ENCODE measurements at regions not wholly inside any gene's neighbourhood (a gene's known extent, or its start where the extent isn't known, plus 50 kb on each side); places are given as distances from the start of the nearest gene placed in this dataset.
A peak's percentile ranks its signal among the peaks of the same experiment; 100 is the strongest.

GRCh38 chr11:128282053-128282452 is 305.3 kb downstream of the ETS1 start:
- no peaks in the 10 kb centered on the region for H3K9me3 Mint-ChIP-seq (ENCODE audit: low read depth)
- no peaks in the 10 kb centered on the region for H3K36me3 Mint-ChIP-seq (ENCODE audit: low read depth)
- no peak for DNase-seq (ENCODE audit: low spot score)
- H3K27ac Mint-ChIP-seq (ENCODE audit: unreplicated experiment), result no peak overlapping the region
- no peak overlapping the region for H3K4me3 Mint-ChIP-seq (ENCODE audit: unreplicated experiment)
- H3K4me1 Mint-ChIP-seq (ENCODE audit: low read depth), result peaks cover 37% of the 10 kb centered on the region
- H3K27me3 Mint-ChIP-seq (ENCODE audit: low read depth), result no peaks in the 10 kb centered on the region
- TF ChIP-seq, protein P1, sequence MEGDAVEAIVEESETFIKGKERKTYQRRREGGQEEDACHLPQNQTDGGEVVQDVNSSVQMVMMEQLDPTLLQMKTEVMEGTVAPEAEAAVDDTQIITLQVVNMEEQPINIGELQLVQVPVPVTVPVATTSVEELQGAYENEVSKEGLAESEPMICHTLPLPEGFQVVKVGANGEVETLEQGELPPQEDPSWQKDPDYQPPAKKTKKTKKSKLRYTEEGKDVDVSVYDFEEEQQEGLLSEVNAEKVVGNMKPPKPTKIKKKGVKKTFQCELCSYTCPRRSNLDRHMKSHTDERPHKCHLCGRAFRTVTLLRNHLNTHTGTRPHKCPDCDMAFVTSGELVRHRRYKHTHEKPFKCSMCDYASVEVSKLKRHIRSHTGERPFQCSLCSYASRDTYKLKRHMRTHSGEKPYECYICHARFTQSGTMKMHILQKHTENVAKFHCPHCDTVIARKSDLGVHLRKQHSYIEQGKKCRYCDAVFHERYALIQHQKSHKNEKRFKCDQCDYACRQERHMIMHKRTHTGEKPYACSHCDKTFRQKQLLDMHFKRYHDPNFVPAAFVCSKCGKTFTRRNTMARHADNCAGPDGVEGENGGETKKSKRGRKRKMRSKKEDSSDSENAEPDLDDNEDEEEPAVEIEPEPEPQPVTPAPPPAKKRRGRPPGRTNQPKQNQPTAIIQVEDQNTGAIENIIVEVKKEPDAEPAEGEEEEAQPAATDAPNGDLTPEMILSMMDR (IDR thresholded peaks at IDR 0.05), result no peak

- Mint-ChIP-seq H3K36me3 (ENCODE audit: low read depth) (no peaks in the 10 kb centered on the region), H3K27me3 (ENCODE audit: low read depth) (no peaks in the 10 kb centered on the region), H3K27ac (ENCODE audit: unreplicated experiment) (peak overlapping the region; percentile 15), H3K9me3 (ENCODE audit: low read depth) (peaks cover 5% of the 10 kb centered on the region), H3K4me1 (ENCODE audit: low read depth) (peaks cover 37% of the 10 kb centered on the region), H3K4me3 (ENCODE audit: unreplicated experiment) (no peak overlapping the region)
- DNase-seq (ENCODE audit: low spot score), result no peak
- TF ChIP-seq, protein P1 (IDR thresholded peaks at IDR 0.05), result no peak
Measured at GRCh38 chr11:128279866-128280265, 307.5 kb downstream of the ETS1 start.

GRCh38 chr11:128273736-128274135 is 313.6 kb downstream of the ETS1 start:
- Mint-ChIP-seq H3K36me3 (ENCODE audit: low read depth) (no peaks in the 10 kb centered on the region), H3K4me1 (ENCODE audit: low read depth) (peaks cover 21% of the 10 kb centered on the region), H3K4me3 (ENCODE audit: unreplicated experiment) (no peak overlapping the region), H3K27ac (ENCODE audit: unreplicated experiment) (no peak overlapping the region), H3K27me3 (ENCODE audit: low read depth) (no peaks in the 10 kb centered on the region), H3K9me3 (ENCODE audit: low read depth) (peaks cover 5% of the 10 kb centered on the region)
- TF ChIP-seq, protein P1 (IDR thresholded peaks at IDR 0.05), result no peak
- DNase-seq (ENCODE audit: low spot score), result no peak

GRCh38 chr11:128271401-128271800 is 316.0 kb downstream of the ETS1 start:
- peaks cover under 1% of the 10 kb centered on the region for H3K9me3 Mint-ChIP-seq (ENCODE audit: low read depth)
- H3K4me1 Mint-ChIP-seq (ENCODE audit: low read depth), result peaks cover 14% of the 10 kb centered on the region
- no peak overlapping the region for H3K4me3 Mint-ChIP-seq (ENCODE audit: unreplicated experiment)
- no peak for DNase-seq (ENCODE audit: low spot score)
- no peak overlapping the region for H3K27ac Mint-ChIP-seq (ENCODE audit: unreplicated experiment)
- TF ChIP-seq, protein P1 (IDR thresholded peaks at IDR 0.05), result no peak
- H3K27me3 Mint-ChIP-seq (ENCODE audit: low read depth), result no peaks in the 10 kb centered on the region
- H3K36me3 Mint-ChIP-seq (ENCODE audit: low read depth), result no peaks in the 10 kb centered on the region

- DNase-seq (ENCODE audit: low spot score), result no peak
- H3K4me3 Mint-ChIP-seq (ENCODE audit: unreplicated experiment), result no peak overlapping the region
- H3K27me3 Mint-ChIP-seq (ENCODE audit: low read depth), result no peaks in the 10 kb centered on the region
- peaks cover 14% of the 10 kb centered on the region for H3K4me1 Mint-ChIP-seq (ENCODE audit: low read depth)
- H3K27ac Mint-ChIP-seq (ENCODE audit: unreplicated experiment), result no peak overlapping the region
- H3K9me3 Mint-ChIP-seq (ENCODE audit: low read depth), result no peaks in the 10 kb centered on the region
- H3K36me3 Mint-ChIP-seq (ENCODE audit: low read depth), result no peaks in the 10 kb centered on the region
- TF ChIP-seq, protein P1 (IDR thresholded peaks at IDR 0.05), result no peak
Measured at GRCh38 chr11:128269466-128269865, 317.9 kb downstream of the ETS1 start.
